ENCODE measurements at regions not wholly inside any gene's neighbourhood (a gene's known extent, or its start where the extent isn't known, plus 50 kb on each side); places are given as distances from the start of the nearest gene placed in this dataset.
"Not testable (repeated sequence)": the region's sequence is repeated elsewhere in the genome, so short reads cannot be mapped to it uniquely, and the experiment has no call there.

- no peak for ATAC-seq
- no peaks in the 10 kb centered on the region for H3K9me3 ChIP-seq
- no peaks in the 10 kb centered on the region for H3K36me3 ChIP-seq
- no peaks in the 10 kb centered on the region for H3K27me3 ChIP-seq
- no peaks in the 10 kb centered on the region for H3K4me1 ChIP-seq
- 66% methylated on average over 2 of the region's 2 CpGs for WGBS (ENCODE audit: insufficient coverage, low coverage, low lambda C conversion rate, missing lambda C conversion rate)
- H3K27ac ChIP-seq, result no peak overlapping the region
- no peak for DNase-seq
- intact Hi-C loops (cut with DNase I), result no loop called here
- no peak for TF ChIP-seq POLR2A (IDR thresholded peaks at IDR 0.05)
- TF ChIP-seq CTCF (IDR thresholded peaks at IDR 0.05), result no peak
- H3K4me3 ChIP-seq, result no peak overlapping the region
Measured at GRCh38 chr3:28056806-28057205, 184.6 kb upstream of the CMC1 start.

- no peaks in the 10 kb centered on the region for H3K36me3 ChIP-seq
- H3K27me3 ChIP-seq, result no peaks in the 10 kb centered on the region
- ATAC-seq (no peak), DNase-seq (no peak)
- 38% methylated on average over 2 of the region's 2 CpGs for WGBS (ENCODE audit: insufficient coverage, low coverage, low lambda C conversion rate, missing lambda C conversion rate)
- H3K4me3 ChIP-seq, result no peak overlapping the region
- TF ChIP-seq POLR2A (IDR thresholded peaks at IDR 0.05), result no peak
- TF ChIP-seq CTCF (IDR thresholded peaks at IDR 0.05), result no peak
- H3K27ac ChIP-seq, result no peak overlapping the region
- H3K4me1 ChIP-seq, result no peaks in the 10 kb centered on the region
- no peaks in the 10 kb centered on the region for H3K9me3 ChIP-seq
- intact Hi-C loops (cut with DNase I), result no loop called here
Measured at GRCh38 chr3:28057539-28057938, 183.9 kb upstream of the CMC1 start.

- intact Hi-C loops (cut with DNase I); H3K4me3 ChIP-seq; H3K27ac ChIP-seq; H3K27me3 ChIP-seq; ATAC-seq; DNase-seq; H3K36me3 ChIP-seq; H3K4me1 ChIP-seq; H3K9me3 ChIP-seq: not testable (repeated sequence)
- 77% methylated on average over 5 of the region's 25 CpGs for WGBS (ENCODE audit: insufficient coverage, low coverage, low lambda C conversion rate, missing lambda C conversion rate)
Measured at GRCh38 chr3:28059199-28059598, 182.2 kb upstream of the CMC1 start.

- Histone ChIP-seq H3K4me1 (no peaks in the 10 kb centered on the region), H3K4me3 (no peak overlapping the region), H3K27me3 (no peaks in the 10 kb centered on the region), H3K27ac (no peak overlapping the region), H3K9me3 (no peaks in the 10 kb centered on the region), H3K36me3 (no peaks in the 10 kb centered on the region)
- 90% methylated on average over 5 of the region's 5 CpGs for WGBS (ENCODE audit: insufficient coverage, low coverage, low lambda C conversion rate, missing lambda C conversion rate)
- intact Hi-C loops (cut with DNase I), result no loop called here
- DNase-seq, result no peak
- no peak for ATAC-seq
- TF ChIP-seq POLR2A (IDR thresholded peaks at IDR 0.05), result no peak
- TF ChIP-seq CTCF (IDR thresholded peaks at IDR 0.05), result no peak
Measured at GRCh38 chr3:28066020-28066419, 175.4 kb upstream of the CMC1 start.

- no peak overlapping the region for H3K27ac ChIP-seq
- no peaks in the 10 kb centered on the region for H3K36me3 ChIP-seq
- no peaks in the 10 kb centered on the region for H3K9me3 ChIP-seq
- H3K4me1 ChIP-seq, result no peaks in the 10 kb centered on the region
- no peaks in the 10 kb centered on the region for H3K27me3 ChIP-seq
- ATAC-seq (no peak), DNase-seq (no peak)
- 80% methylated on average over 2 of the region's 2 CpGs for WGBS (ENCODE audit: insufficient coverage, low coverage, low lambda C conversion rate, missing lambda C conversion rate)
- H3K4me3 ChIP-seq, result no peak overlapping the region
- intact Hi-C loops (cut with DNase I), result no loop called here
- TF ChIP-seq POLR2A (IDR thresholded peaks at IDR 0.05) (no peak), CTCF (IDR thresholded peaks at IDR 0.05) (no peak)
Measured at GRCh38 chr3:28067014-28067413, 174.4 kb upstream of the CMC1 start.
